Activated B cell treated with CpG ODN at 0.5 μM for 24 hours (primary cell): ENCODE measurements at regions not wholly inside any gene's neighbourhood (a gene's known extent, or its start where the extent isn't known, plus 50 kb on each side); places are given as distances from the start of the nearest gene placed in this dataset.

Experiments
- ATAC-seq: fragments of 200-7000 bp; cut with Tn5 transposase; one replicate; pipeline ENCODE4 v1.10.0; 2021; ENCODE audit warnings: low read depth, mild to moderate bottlenecking, moderate library complexity
- CTCF ChIA-PET: fragments of 350-600 bp; sonication (Branson Sonifier 250); formaldehyde crosslinking; loops from one replicate; lab custom pipeline; 2021; ENCODE audit warnings: antibody characterized with exemption; lab: Charles Lee
- POLR2A ChIA-PET: fragments of 350-600 bp; sonication (Branson Sonifier 250); formaldehyde crosslinking; loops from one replicate; lab custom pipeline; 2021; ENCODE audit warnings: antibody characterized with exemption; lab: Charles Lee
- DNase-seq: peaks from one replicate; pipeline ENCODE4 v3.0.0; 2022
- H3K27ac Mint-ChIP-seq: one replicate; pipeline ENCODE4 v1.8.0; 2020; ENCODE audit warnings: mixed read lengths
- H3K27me3 Mint-ChIP-seq: one replicate; pipeline ENCODE4 v1.8.0; 2021; ENCODE audit warnings: mixed read lengths
- H3K36me3 Mint-ChIP-seq: one replicate; pipeline ENCODE4 v1.8.0; 2021; ENCODE audit warnings: low read depth, mixed read lengths
- H3K4me1 Mint-ChIP-seq: one replicate; pipeline ENCODE4 v1.8.0; 2021; ENCODE audit warnings: mixed read lengths
- H3K4me3 Mint-ChIP-seq: one replicate; pipeline ENCODE4 v1.8.0; 2020; ENCODE audit warnings: mild to moderate bottlenecking, mixed read lengths
- H3K9me3 Mint-ChIP-seq: one replicate; pipeline ENCODE4 v1.8.0; 2020; ENCODE audit warnings: mixed read lengths
- intact Hi-C: fragments of 100-400 bp; cut with micrococcal nuclease; formaldehyde crosslinking; loops from one replicate; pipeline ENCODE4 v1.15.1; 2024
- TF ChIP-seq, protein P1 (sequence below): fragments of 200-600 bp; IDR thresholded peaks from one replicate; pipeline ENCODE4 v1.8.0; 2022; ENCODE audit warnings: antibody characterized with exemption, mild to moderate bottlenecking

DNA sequence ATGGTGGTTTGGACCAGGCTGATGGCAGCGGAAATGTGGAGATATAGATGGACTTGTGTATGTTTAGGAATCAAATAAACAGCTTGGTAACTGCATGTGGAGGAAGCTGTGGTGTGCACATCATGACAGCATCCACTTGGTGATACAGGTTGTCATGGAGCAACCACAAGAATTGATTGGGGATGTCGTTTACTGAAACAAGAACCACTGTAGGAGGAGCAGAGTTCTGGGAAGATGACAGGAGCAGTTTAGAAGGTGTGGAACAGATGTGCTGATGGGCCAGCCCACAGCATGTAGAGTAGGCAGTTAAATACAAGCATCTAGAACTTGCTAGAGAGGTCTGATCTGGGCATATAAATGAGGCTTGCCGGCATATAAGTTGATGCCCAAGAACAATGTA lies 152.4 kb upstream of the SERPINE2 start:
- ChIA-PET POLR2A (no interaction called here), CTCF (no interaction called here)
- no peak overlapping the region for H3K27ac Mint-ChIP-seq
- DNase-seq (no peak), ATAC-seq (no peak)
- TF ChIP-seq, protein P1, sequence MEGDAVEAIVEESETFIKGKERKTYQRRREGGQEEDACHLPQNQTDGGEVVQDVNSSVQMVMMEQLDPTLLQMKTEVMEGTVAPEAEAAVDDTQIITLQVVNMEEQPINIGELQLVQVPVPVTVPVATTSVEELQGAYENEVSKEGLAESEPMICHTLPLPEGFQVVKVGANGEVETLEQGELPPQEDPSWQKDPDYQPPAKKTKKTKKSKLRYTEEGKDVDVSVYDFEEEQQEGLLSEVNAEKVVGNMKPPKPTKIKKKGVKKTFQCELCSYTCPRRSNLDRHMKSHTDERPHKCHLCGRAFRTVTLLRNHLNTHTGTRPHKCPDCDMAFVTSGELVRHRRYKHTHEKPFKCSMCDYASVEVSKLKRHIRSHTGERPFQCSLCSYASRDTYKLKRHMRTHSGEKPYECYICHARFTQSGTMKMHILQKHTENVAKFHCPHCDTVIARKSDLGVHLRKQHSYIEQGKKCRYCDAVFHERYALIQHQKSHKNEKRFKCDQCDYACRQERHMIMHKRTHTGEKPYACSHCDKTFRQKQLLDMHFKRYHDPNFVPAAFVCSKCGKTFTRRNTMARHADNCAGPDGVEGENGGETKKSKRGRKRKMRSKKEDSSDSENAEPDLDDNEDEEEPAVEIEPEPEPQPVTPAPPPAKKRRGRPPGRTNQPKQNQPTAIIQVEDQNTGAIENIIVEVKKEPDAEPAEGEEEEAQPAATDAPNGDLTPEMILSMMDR, result no peak
- no peaks in the 10 kb centered on the region for H3K36me3 Mint-ChIP-seq
- H3K4me3 Mint-ChIP-seq, result no peak overlapping the region
- H3K4me1 Mint-ChIP-seq, result no peaks in the 10 kb centered on the region
- peaks cover 8% of the 10 kb centered on the region for H3K9me3 Mint-ChIP-seq
- H3K27me3 Mint-ChIP-seq, result peaks cover 4% of the 10 kb centered on the region
- intact Hi-C loops, result no loop called here

DNA sequence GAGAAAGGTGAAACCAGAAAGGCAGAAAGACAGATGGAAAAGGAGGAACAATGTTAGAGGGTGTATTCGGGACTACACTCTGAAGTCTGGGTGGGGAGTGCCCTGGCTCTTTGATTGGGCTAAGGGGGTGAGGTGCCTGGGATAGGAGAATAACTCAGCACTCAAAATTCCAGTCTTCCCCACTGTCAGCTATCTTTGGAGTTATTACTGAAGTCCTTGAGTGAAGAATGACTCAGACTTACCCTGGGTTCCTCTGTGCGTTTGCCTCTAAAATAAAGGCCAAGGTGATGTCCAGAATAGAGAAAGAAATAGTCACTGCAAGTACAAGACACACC lies 151.8 kb upstream of the SERPINE2 start:
- Mint-ChIP-seq H3K4me1 (no peaks in the 10 kb centered on the region), H3K9me3 (peaks cover 9% of the 10 kb centered on the region), H3K27ac (no peak overlapping the region), H3K27me3 (peaks cover 4% of the 10 kb centered on the region), H3K4me3 (no peak overlapping the region), H3K36me3 (no peaks in the 10 kb centered on the region)
- POLR2A ChIA-PET, result no interaction called here
- ATAC-seq, result no peak
- intact Hi-C loops, result no loop called here
- DNase-seq, result no peak
- CTCF ChIA-PET, result no interaction called here
- TF ChIP-seq, protein P1, result no peak

DNA sequence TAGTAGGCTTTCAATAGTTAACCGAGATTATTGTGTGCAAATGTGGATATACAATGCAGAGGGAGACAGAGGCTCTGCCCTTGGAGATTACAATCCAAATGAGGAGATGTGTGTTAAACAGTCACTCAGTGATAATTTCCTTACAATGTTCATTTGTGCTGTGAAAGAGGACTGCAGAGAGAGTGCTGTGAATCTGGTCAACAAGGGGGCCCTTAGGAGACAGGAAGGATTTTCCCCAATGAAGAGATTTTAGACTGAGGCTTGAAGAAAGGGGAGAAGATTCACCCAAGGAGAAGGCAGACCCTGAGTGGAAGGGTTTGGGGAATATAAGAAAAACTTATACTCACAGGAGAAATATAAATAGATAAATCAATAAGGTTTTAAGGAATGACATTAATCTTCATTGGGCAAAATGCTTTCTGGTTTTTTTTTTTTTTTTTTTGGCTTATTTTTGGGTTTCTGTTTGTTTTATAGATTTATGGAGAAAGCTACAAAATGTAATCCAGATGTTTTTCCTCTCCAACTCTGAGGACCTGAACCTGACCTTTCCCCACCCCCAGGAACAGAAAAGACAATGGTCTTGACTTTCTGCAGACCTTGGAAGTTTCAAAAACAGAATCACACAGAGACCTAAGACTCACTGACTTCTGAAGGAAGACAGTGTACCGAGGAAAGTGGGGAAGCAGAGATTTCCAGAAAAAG lies 151.3 kb upstream of the SERPINE2 start:
- Mint-ChIP-seq H3K27me3 (peaks cover 4% of the 10 kb centered on the region), H3K4me3 (no peak overlapping the region), H3K27ac (no peak overlapping the region), H3K4me1 (no peaks in the 10 kb centered on the region), H3K9me3 (peaks cover 9% of the 10 kb centered on the region), H3K36me3 (no peaks in the 10 kb centered on the region)
- ATAC-seq, result no peak
- ChIA-PET POLR2A (no interaction called here), CTCF (no interaction called here)
- intact Hi-C loops, result no loop called here
- TF ChIP-seq, protein P1, result no peak
- no peak for DNase-seq

DNA sequence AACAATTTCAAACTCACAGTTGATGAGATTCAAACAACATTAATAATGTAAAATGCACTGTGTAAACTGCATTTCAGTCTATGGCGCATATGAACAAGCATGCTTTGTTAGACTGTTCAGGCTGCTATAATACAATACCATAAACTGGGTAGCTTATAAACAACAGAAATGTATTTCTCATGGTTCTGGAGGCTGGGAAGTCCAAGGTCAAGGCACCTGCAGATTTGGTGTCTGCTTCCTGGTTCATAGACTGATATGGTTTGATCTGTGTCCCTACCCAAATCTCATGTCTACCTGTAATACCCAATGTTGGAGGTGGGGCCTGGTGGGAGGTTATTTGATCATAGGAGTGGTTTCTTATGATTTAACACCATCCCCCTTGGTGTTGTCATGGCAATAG lies 148.1 kb upstream of the SERPINE2 start:
- peaks cover 3% of the 10 kb centered on the region for H3K27me3 Mint-ChIP-seq
- no peaks in the 10 kb centered on the region for H3K36me3 Mint-ChIP-seq
- ChIA-PET POLR2A (no interaction called here), CTCF (no interaction called here)
- H3K27ac Mint-ChIP-seq, result no peak overlapping the region
- no peak overlapping the region for H3K4me3 Mint-ChIP-seq
- TF ChIP-seq, protein P1, result no peak
- DNase-seq, result no peak
- H3K9me3 Mint-ChIP-seq, result peaks cover 9% of the 10 kb centered on the region
- intact Hi-C loops, result no loop called here
- no peak for ATAC-seq
- no peaks in the 10 kb centered on the region for H3K4me1 Mint-ChIP-seq

DNA sequence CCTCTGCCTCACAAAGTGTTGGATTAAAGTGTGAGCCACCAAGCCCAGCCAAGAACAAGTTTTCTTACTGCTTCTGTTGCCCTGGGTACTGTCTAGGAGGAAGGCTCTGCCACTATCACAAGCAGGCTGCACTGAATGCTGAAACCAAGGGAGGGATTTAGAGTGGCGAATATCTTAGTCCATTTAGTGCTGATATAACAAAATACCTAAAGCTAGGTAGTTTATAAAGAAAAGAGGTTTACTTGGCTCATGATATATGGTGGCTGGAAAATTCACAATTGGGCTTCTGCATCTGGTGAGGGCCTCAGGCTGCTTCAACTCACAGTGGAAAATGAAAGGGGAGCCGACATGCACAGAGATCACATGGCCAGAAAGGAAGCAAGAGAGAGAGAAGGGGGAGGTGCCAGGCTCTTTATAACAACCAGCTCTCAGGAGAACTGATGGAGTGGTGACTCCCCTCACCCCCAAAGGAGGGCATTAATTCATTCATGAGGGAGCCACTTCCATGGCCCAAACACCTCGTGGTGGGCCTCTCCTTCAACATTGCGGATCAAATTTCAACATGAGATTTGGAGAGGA lies 146.0 kb upstream of the SERPINE2 start:
- POLR2A ChIA-PET, result no interaction called here
- DNase-seq (no peak), ATAC-seq (no peak)
- intact Hi-C loops, result no loop called here
- no peaks in the 10 kb centered on the region for H3K4me1 Mint-ChIP-seq
- CTCF ChIA-PET, result no interaction called here
- peaks cover 9% of the 10 kb centered on the region for H3K9me3 Mint-ChIP-seq
- TF ChIP-seq, protein P1, result no peak
- no peak overlapping the region for H3K27ac Mint-ChIP-seq
- H3K4me3 Mint-ChIP-seq, result no peak overlapping the region
- no peaks in the 10 kb centered on the region for H3K36me3 Mint-ChIP-seq
- peaks cover 10% of the 10 kb centered on the region for H3K27me3 Mint-ChIP-seq
